OCI-LY1 (cell line): ENCODE measurements at regions not wholly inside any gene's neighbourhood (a gene's known extent, or its start where the extent isn't known, plus 50 kb on each side); places are given as distances from the start of the nearest gene placed in this dataset.

ENCODE experiments used
- H2AFZ ChIP-seq: fragments of 200-600 bp; sonication (generic), shearing (Covaris generic); 2 replicates; pipeline ENCODE4 v1.6.0; 2014; ENCODE audit warnings: antibody characterized with exemption, mild to moderate bottlenecking, low read length
- H3F3A ChIP-seq: fragments of 200-600 bp; sonication (generic), shearing (Covaris generic); 2 replicates; pipeline ENCODE4 v1.6.0; 2014; ENCODE audit warnings: mild to moderate bottlenecking, antibody characterized with exemption, low read length, moderate library complexity; ENCODE audit not compliant: insufficient read depth
- H3K27ac ChIP-seq: fragments of 200-600 bp; sonication (generic); 2 replicates; pipeline ENCODE4 v1.5.1; 2014; ENCODE audit warnings: low read length, mixed run types, mild to moderate bottlenecking, low read depth; ENCODE audit not compliant: poor library complexity, severe bottlenecking
- H3K27me3 ChIP-seq: fragments of 200-600 bp; sonication (generic); 2 replicates; pipeline ENCODE4 v1.6.0; 2014; ENCODE audit warnings: antibody characterized with exemption, mild to moderate bottlenecking, low read length, moderate library complexity; ENCODE audit not compliant: insufficient read depth
- H3K36me3 ChIP-seq: fragments of 200-600 bp; sonication (generic); 2 replicates; pipeline ENCODE4 v1.6.1; 2014; ENCODE audit warnings: mild to moderate bottlenecking, antibody characterized with exemption, low read length, moderate library complexity, mixed read lengths; ENCODE audit not compliant: insufficient read depth
- H3K4me1 ChIP-seq: fragments of 200-600 bp; sonication (generic); 2 replicates; pipeline ENCODE4 v1.5.1; 2014; ENCODE audit warnings: mild to moderate bottlenecking, low read length, moderate library complexity; ENCODE audit not compliant: insufficient read depth, severe bottlenecking
- H3K4me2 ChIP-seq: fragments of 200-600 bp; sonication (generic), shearing (Covaris generic); 2 replicates; pipeline ENCODE4 v1.6.1; 2014; ENCODE audit warnings: low read length
- H3K4me3 ChIP-seq: fragments of 200-600 bp; sonication (generic); 2 replicates; pipeline ENCODE4 v1.5.1; 2014; ENCODE audit warnings: low read length, low read depth, mild to moderate bottlenecking, mixed read lengths; ENCODE audit not compliant: poor library complexity, severe bottlenecking
- H3K79me2 ChIP-seq: fragments of 200-600 bp; shearing (Covaris generic); 2 replicates; pipeline ENCODE4 v1.6.1; 2016; ENCODE audit warnings: mixed run types, low read length, mixed read lengths; ENCODE audit not compliant: insufficient read depth
- H3K9ac ChIP-seq: fragments of 200-600 bp; sonication (generic), shearing (Covaris generic); 2 replicates; pipeline ENCODE4 v1.6.1; 2014; ENCODE audit warnings: mild to moderate bottlenecking, low read length, mixed read lengths
- H3K9me2 ChIP-seq: fragments of 200-600 bp; sonication (generic), shearing (Covaris generic); 2 replicates; pipeline ENCODE4 v1.6.1; 2014; ENCODE audit warnings: low read depth, mild to moderate bottlenecking, low read length, mixed read lengths
- H3K9me3 ChIP-seq: fragments of 200-600 bp; shearing (Covaris generic); 2 replicates; pipeline ENCODE4 v1.6.1; 2014; ENCODE audit warnings: low read length, mixed read lengths
- H4K20me1 ChIP-seq: fragments of 200-600 bp; sonication (generic), shearing (Covaris generic); 2 replicates; pipeline ENCODE4 v1.6.0; 2016; ENCODE audit warnings: mild to moderate bottlenecking, low read length; ENCODE audit not compliant: insufficient read depth
- CTCF ChIP-seq: fragments of 200-600 bp; sonication (generic), shearing (Covaris generic); IDR thresholded peaks from 2 replicates; pipeline ENCODE4 v1.5.1; 2017; ENCODE audit warnings: mild to moderate bottlenecking, antibody characterized with exemption, low read length, moderate library complexity, mixed read lengths
- EZH2 ChIP-seq: fragments of 200-600 bp; sonication (generic), shearing (Covaris generic); IDR thresholded peaks from 2 replicates; pipeline ENCODE4 v1.8.0; 2017; ENCODE audit warnings: borderline replicate concordance, mixed run types, mild to moderate bottlenecking, antibody characterized with exemption, low read length, moderate library complexity, mixed read lengths

- H3K4me1 ChIP-seq: no peaks in the 10 kb centered on the region
- H3K9ac ChIP-seq: no peak overlapping the region
- no peak overlapping the region for H3K27ac ChIP-seq
- no peaks in the 10 kb centered on the region for H3K79me2 ChIP-seq
- no peak overlapping the region for H2AFZ ChIP-seq
- no peaks in the 10 kb centered on the region for H3F3A ChIP-seq
- H3K4me3 ChIP-seq: no peak overlapping the region
- no peaks in the 10 kb centered on the region for H3K9me3 ChIP-seq
- H3K27me3 ChIP-seq: no peaks in the 10 kb centered on the region
- TF ChIP-seq EZH2 (no peak), CTCF (no peak)
- no peaks in the 10 kb centered on the region for H3K36me3 ChIP-seq
- H4K20me1 ChIP-seq: no peaks in the 10 kb centered on the region
- no peak overlapping the region for H3K4me2 ChIP-seq
- H3K9me2 ChIP-seq: no peaks in the 10 kb centered on the region
Measured at GRCh38 chr13:42497798-42498197, 76.2 kb upstream of the TNFSF11 start.

- H3F3A ChIP-seq: no peaks in the 10 kb centered on the region
- H3K4me2 ChIP-seq: no peak overlapping the region
- no peaks in the 10 kb centered on the region for H3K9me2 ChIP-seq
- no peak overlapping the region for H3K9ac ChIP-seq
- no peak overlapping the region for H3K4me3 ChIP-seq
- H3K9me3 ChIP-seq: no peaks in the 10 kb centered on the region
- no peaks in the 10 kb centered on the region for H3K36me3 ChIP-seq
- TF ChIP-seq EZH2 (no peak), CTCF (peak; percentile 6; the same call in 1 of the 2 replicates)
- no peaks in the 10 kb centered on the region for H3K27me3 ChIP-seq
- H3K27ac ChIP-seq: no peak overlapping the region
- no peak overlapping the region for H2AFZ ChIP-seq
- no peaks in the 10 kb centered on the region for H3K79me2 ChIP-seq
- H4K20me1 ChIP-seq: no peaks in the 10 kb centered on the region
- no peaks in the 10 kb centered on the region for H3K4me1 ChIP-seq
Measured at GRCh38 chr13:42498521-42498920, 75.4 kb upstream of the TNFSF11 start.
